Loucy (cell line): ENCODE measurements at regions not wholly inside any gene's neighbourhood (a gene's known extent, or its start where the extent isn't known, plus 50 kb on each side); places are given as distances from the start of the nearest gene placed in this dataset.

Source experiments
- EZH2phosphoT487 ChIP-seq: fragments of 200-600 bp; IDR thresholded peaks from 2 replicates; pipeline ENCODE4 v1.6.1; 2018; ENCODE audit warnings: antibody characterized with exemption, mild to moderate bottlenecking, moderate library complexity, borderline replicate concordance
- TF ChIP-seq, protein P1 (sequence below): fragments of 200-600 bp; sonication (generic); conservative IDR thresholded peaks from 2 replicates; pipeline ENCODE4 v1.5.1; 2014; ENCODE audit warnings: mild to moderate bottlenecking, antibody characterized with exemption, low read length

- TF ChIP-seq, protein P1, sequence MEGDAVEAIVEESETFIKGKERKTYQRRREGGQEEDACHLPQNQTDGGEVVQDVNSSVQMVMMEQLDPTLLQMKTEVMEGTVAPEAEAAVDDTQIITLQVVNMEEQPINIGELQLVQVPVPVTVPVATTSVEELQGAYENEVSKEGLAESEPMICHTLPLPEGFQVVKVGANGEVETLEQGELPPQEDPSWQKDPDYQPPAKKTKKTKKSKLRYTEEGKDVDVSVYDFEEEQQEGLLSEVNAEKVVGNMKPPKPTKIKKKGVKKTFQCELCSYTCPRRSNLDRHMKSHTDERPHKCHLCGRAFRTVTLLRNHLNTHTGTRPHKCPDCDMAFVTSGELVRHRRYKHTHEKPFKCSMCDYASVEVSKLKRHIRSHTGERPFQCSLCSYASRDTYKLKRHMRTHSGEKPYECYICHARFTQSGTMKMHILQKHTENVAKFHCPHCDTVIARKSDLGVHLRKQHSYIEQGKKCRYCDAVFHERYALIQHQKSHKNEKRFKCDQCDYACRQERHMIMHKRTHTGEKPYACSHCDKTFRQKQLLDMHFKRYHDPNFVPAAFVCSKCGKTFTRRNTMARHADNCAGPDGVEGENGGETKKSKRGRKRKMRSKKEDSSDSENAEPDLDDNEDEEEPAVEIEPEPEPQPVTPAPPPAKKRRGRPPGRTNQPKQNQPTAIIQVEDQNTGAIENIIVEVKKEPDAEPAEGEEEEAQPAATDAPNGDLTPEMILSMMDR: no peak
- no peak for TF ChIP-seq EZH2phosphoT487
Measured at GRCh38 chr13:105692769-105693168, 842.7 kb downstream of the EFNB2 start.
